OCI-LY1 (cell line): ENCODE measurements at regions not wholly inside any gene's neighbourhood (a gene's known extent, or its start where the extent isn't known, plus 50 kb on each side); places are given as distances from the start of the nearest gene placed in this dataset.

ENCODE experiments used
- EZH2 ChIP-seq: fragments of 200-600 bp; sonication (generic), shearing (Covaris generic); IDR thresholded peaks from 2 replicates; pipeline ENCODE4 v1.8.0; 2017; ENCODE audit warnings: borderline replicate concordance, mixed run types, mild to moderate bottlenecking, antibody characterized with exemption, low read length, moderate library complexity, mixed read lengths
- TF ChIP-seq, protein P1 (sequence below): fragments of 200-600 bp; sonication (generic), shearing (Covaris generic); IDR thresholded peaks from 2 replicates; pipeline ENCODE4 v1.5.1; 2017; ENCODE audit warnings: mild to moderate bottlenecking, antibody characterized with exemption, low read length, moderate library complexity, mixed read lengths

DNA sequence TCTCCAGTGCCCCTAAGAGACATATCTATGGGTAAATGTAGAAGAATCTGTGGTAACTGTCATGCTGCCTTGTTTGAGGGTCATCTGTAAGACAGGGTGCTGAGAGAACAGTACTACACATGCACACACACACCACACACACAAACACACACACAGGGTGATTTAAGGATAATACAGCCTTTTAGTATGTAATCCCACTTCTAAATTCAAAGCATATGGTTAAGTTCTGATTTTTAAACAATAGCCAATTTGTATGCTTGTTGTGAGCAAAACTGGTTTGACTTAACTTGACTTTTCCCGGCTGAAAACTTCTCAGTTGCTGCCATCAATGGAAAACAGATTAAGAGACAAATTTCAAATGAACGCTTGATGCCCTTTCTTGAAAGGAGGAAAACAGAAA lies 241.8 kb downstream of the ADGRG6 start:
- TF ChIP-seq, protein P1, sequence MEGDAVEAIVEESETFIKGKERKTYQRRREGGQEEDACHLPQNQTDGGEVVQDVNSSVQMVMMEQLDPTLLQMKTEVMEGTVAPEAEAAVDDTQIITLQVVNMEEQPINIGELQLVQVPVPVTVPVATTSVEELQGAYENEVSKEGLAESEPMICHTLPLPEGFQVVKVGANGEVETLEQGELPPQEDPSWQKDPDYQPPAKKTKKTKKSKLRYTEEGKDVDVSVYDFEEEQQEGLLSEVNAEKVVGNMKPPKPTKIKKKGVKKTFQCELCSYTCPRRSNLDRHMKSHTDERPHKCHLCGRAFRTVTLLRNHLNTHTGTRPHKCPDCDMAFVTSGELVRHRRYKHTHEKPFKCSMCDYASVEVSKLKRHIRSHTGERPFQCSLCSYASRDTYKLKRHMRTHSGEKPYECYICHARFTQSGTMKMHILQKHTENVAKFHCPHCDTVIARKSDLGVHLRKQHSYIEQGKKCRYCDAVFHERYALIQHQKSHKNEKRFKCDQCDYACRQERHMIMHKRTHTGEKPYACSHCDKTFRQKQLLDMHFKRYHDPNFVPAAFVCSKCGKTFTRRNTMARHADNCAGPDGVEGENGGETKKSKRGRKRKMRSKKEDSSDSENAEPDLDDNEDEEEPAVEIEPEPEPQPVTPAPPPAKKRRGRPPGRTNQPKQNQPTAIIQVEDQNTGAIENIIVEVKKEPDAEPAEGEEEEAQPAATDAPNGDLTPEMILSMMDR, result no peak
- TF ChIP-seq EZH2, result no peak
